GM19023 (cell line): ENCODE measurements at regions not wholly inside any gene's neighbourhood (a gene's known extent, or its start where the extent isn't known, plus 50 kb on each side); places are given as distances from the start of the nearest gene placed in this dataset.

Source experiments
- ATAC-seq: cut with Tn5 transposase; IDR thresholded peaks from one replicate; pipeline ENCODE4 v1.9.1; 2021; ENCODE audit warnings: mild to moderate bottlenecking, moderate library complexity; ENCODE audit not compliant: unreplicated experiment

- ATAC-seq = no peak
These were observed 53.2 kb upstream of the FSTL4 start for GRCh38 chr5:133665571-133665970.

DNA sequence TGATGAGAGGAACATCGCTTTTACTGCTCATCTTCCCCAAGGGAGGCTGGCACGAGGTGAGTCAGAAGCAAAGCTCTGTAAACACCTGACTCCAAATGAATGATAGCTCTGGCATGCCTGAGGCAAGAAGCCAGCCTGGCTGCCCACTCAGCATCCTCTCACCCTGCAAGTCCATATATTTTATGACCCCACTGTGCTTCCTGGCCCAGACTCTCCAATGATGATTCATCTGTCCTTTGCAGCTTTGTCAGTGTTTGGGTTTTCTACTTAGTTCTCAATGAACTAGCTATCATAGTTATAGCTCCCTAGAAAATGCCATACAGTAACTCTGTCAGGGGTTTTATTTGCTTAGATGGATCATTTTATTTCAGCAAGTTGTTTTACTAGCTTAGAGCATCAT lies 52.1 kb upstream of the FSTL4 start:
- ATAC-seq = no peak

GRCh38 chr5:133663397-133664054 lies 51.2 kb upstream of the FSTL4 start:
- ATAC-seq = no peak

- no peak for ATAC-seq
These were observed 50.2 kb upstream of the FSTL4 start for GRCh38 chr5:133662578-133662977.
